Hippocampal formation (tissue), 2 donors: ENCODE measurements at regions not wholly inside any gene's neighbourhood (a gene's known extent, or its start where the extent isn't known, plus 50 kb on each side); places are given as distances from the start of the nearest gene placed in this dataset.
"Not testable (repeated sequence)": the region's sequence is repeated elsewhere in the genome, so short reads cannot be mapped to it uniquely, and the experiment has no call there.

Source experiments
- DNase-seq, 2 donors: peaks; one replicate each; lab custom pipeline; 2025; lab: John Stamatoyannopoulos, UW

- no peak for DNase-seq
Measured at GRCh38 chr3:162641317-162641716, 1144.7 kb downstream of the OTOL1 start.

GRCh38 chr3:162641907-162642306 is 1145.3 kb downstream of the OTOL1 start:
- no peak for DNase-seq

GRCh38 chr3:162643245-162643644 is 1146.6 kb downstream of the OTOL1 start:
- no peak for DNase-seq

GRCh38 chr3:162647321-162647720 is 1150.7 kb downstream of the OTOL1 start:
- no peak for DNase-seq

- no peak for DNase-seq
Measured at GRCh38 chr3:162658003-162658402, 1161.4 kb downstream of the OTOL1 start.

GRCh38 chr3:162665684-162666391 is 1169.2 kb downstream of the OTOL1 start:
- no peak for DNase-seq

- no peak for DNase-seq
Measured at GRCh38 chr3:162666835-162667234, 1170.2 kb downstream of the OTOL1 start.

- no peak for DNase-seq
Measured at GRCh38 chr3:162670181-162670580, 1173.6 kb downstream of the OTOL1 start.

GRCh38 chr3:162677475-162677874 is 1180.9 kb downstream of the OTOL1 start:
- no peak for DNase-seq

- DNase-seq, result no peak
Measured at GRCh38 chr3:162678941-162679340, 1182.3 kb downstream of the OTOL1 start.

GRCh38 chr3:162684260-162684659 is 1187.7 kb downstream of the OTOL1 start:
- DNase-seq, result no peak

GRCh38 chr3:162699291-162699690 is 1202.7 kb downstream of the OTOL1 start:
- DNase-seq, result no peak

- no peak for DNase-seq
Measured at GRCh38 chr3:162701211-162701610, 1204.6 kb downstream of the OTOL1 start.

- DNase-seq, result no peak
Measured at GRCh38 chr3:162702768-162703385, 1206.3 kb downstream of the OTOL1 start.

GRCh38 chr3:162704238-162704637 is 1207.6 kb downstream of the OTOL1 start:
- DNase-seq, result no peak

- no peak for DNase-seq
Measured at GRCh38 chr3:162704799-162705385, 1208.3 kb downstream of the OTOL1 start.

- DNase-seq, result not testable (repeated sequence)
Measured at GRCh38 chr3:162708394-162708793, 1211.8 kb downstream of the OTOL1 start.

- DNase-seq, result not testable (repeated sequence)
Measured at GRCh38 chr3:162708942-162709706, 1212.5 kb downstream of the OTOL1 start.

GRCh38 chr3:162710332-162711112 is 1213.9 kb downstream of the OTOL1 start:
- no peak for DNase-seq

GRCh38 chr3:162717074-162717473 is 1220.5 kb downstream of the OTOL1 start:
- not testable (repeated sequence) for DNase-seq

GRCh38 chr3:162718697-162719096 is 1222.1 kb downstream of the OTOL1 start:
- DNase-seq, result no peak
